Kidney (tissue), 13 donors: ENCODE measurements at regions not wholly inside any gene's neighbourhood (a gene's known extent, or its start where the extent isn't known, plus 50 kb on each side); places are given as distances from the start of the nearest gene placed in this dataset.

ENCODE experiments used
- DNase-seq, 5 donors: peaks; one replicate each; pipeline ENCODE4 v3.0.0-alpha.2; 2013 to 2020
- FAIRE-seq: peaks from 2 replicates; lab custom pipeline; 2012; peaks lifted over from hg19 to GRCh38; lab: Jason Lieb, UNC
- H3K27ac ChIP-seq, 2 donors: one replicate each; pipeline ENCODE4 v1.7.0; 2013; ENCODE audit warnings: low read depth in 2 of 2, low read length in 2 of 2, inconsistent platforms in 1 of 2
- H3K27me3 ChIP-seq: one replicate; pipeline ENCODE4 v1.7.1; 2013; ENCODE audit warnings: low read length, inconsistent platforms; ENCODE audit not compliant: control insufficient read depth, insufficient read depth
- H3K36me3 ChIP-seq, 3 donors: one replicate each; pipeline versions ENCODE4 v1.7.0 to v1.7.1; 2013; ENCODE audit warnings: low read length in 3 of 3, control low read depth in 1 of 3, inconsistent platforms in 1 of 3; ENCODE audit not compliant: insufficient read depth in 3 of 3, control insufficient read depth in 2 of 3
- H3K4me1 ChIP-seq, 3 donors: one replicate each; pipeline versions ENCODE4 v1.7.0 to v1.7.1; 2013; ENCODE audit warnings: low read length in 3 of 3, inconsistent platforms in 1 of 3, low read depth in 1 of 3; ENCODE audit not compliant: control insufficient read depth in 2 of 3, insufficient read depth in 2 of 3
- H3K4me3 ChIP-seq, 3 donors: one replicate each; pipeline versions ENCODE4 v1.7.0 to v1.8.1; 2013; ENCODE audit warnings: low read length in 3 of 3, control low read depth in 1 of 3, inconsistent platforms in 1 of 3
- H3K9ac ChIP-seq, 3 donors: one replicate each; pipeline versions ENCODE4 v1.7.0 to v1.7.1; 2013; ENCODE audit warnings: low read length in 3 of 3, control low read depth in 1 of 3, inconsistent platforms in 1 of 3
- H3K9me3 ChIP-seq, 3 donors: one replicate each; pipeline versions ENCODE4 v1.7.0 to v1.7.1; 2013; ENCODE audit warnings: low read length in 3 of 3, control low read depth in 1 of 3, inconsistent platforms in 1 of 3; ENCODE audit not compliant: control insufficient read depth in 2 of 3, insufficient read depth in 1 of 3
- intact Hi-C: fragments of 100-400 bp; cut with DNase I; formaldehyde crosslinking; loops from one replicate; pipeline ENCODE4 v1.11.1; 2022
- TF ChIP-seq, protein P1 (sequence below): IDR thresholded peaks from 3 replicates; pipeline ENCODE4 v1.5.1; 2012; ENCODE audit warnings: mild to moderate bottlenecking, moderate library complexity, borderline replicate concordance; ENCODE audit not compliant: insufficient read depth; ENCODE audit errors: extremely low read depth
- donor health status: control.
- donor health status: control.
- donor health status: control.
- donor health status: control.
- donor health status: control.
- donor health status: DM: yes; HTN: yes; CAD: no.
- donor health status: Normal renal cell carcinoma (clear cell type).

DNA sequence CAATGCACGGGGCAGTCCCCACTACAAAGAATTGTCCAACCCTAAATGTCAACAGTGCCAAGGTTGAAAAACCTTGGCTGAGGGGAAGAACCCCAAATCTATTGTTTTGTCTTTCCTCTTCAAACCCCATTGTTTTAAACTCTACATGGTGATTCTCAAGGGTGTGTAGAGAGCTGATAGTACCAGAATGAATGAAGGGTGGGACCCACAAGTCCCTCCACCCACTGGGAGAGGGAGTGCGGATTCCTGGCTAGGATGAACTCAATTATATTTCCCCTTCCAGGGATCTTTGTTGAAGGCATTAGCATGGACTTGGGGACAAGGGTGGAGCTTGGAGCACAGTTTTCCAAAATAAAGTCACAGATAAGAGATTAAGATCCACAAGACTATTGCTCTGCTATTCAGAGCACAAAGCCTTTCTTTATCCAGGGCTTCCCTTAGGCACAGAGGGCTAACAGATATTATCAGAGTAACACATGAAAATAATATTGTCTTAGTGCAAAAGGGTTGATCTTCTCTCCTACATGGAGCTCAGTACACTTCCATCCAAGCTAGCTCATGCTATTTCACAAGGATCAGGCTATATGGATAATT lies 755.1 kb upstream of the TBX3 start:
- TF ChIP-seq, protein P1, sequence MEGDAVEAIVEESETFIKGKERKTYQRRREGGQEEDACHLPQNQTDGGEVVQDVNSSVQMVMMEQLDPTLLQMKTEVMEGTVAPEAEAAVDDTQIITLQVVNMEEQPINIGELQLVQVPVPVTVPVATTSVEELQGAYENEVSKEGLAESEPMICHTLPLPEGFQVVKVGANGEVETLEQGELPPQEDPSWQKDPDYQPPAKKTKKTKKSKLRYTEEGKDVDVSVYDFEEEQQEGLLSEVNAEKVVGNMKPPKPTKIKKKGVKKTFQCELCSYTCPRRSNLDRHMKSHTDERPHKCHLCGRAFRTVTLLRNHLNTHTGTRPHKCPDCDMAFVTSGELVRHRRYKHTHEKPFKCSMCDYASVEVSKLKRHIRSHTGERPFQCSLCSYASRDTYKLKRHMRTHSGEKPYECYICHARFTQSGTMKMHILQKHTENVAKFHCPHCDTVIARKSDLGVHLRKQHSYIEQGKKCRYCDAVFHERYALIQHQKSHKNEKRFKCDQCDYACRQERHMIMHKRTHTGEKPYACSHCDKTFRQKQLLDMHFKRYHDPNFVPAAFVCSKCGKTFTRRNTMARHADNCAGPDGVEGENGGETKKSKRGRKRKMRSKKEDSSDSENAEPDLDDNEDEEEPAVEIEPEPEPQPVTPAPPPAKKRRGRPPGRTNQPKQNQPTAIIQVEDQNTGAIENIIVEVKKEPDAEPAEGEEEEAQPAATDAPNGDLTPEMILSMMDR: no peak
- intact Hi-C loops: no loop called here
- no peak for FAIRE-seq
- Histone ChIP-seq H3K9ac (no peak overlapping the region), H3K36me3 (no peaks in the 10 kb centered on the region), H3K4me1 (no peaks in the 10 kb centered on the region), H3K4me3 (no peak overlapping the region), H3K27ac (no peak overlapping the region), H3K27me3 (no peaks in the 10 kb centered on the region), H3K9me3 (no peaks in the 10 kb centered on the region)
- no peak for DNase-seq

DNA sequence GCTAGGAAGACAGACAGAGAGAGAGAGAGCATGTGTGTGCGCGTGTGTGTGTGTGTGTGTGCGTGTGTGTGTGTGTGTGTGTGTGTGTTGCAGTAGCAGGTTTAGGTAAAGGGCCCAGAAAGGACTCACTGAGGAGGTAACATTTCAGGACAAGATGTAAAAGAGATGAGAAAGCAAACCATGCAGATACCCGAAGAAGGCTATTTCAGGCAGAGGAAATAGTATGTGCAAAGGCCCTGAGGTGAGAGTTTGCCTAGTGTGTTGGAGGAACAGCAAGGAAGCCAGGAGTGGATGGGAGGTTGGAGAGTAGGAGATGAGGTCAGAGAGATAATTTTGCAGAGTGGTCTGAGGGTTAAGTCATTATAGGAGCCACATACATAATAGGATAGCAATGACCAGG lies 754.3 kb upstream of the TBX3 start:
- no peaks in the 10 kb centered on the region for H3K9me3 ChIP-seq
- TF ChIP-seq, protein P1: no peak
- no peak for DNase-seq
- no peaks in the 10 kb centered on the region for H3K36me3 ChIP-seq
- intact Hi-C loops: no loop called here
- no peaks in the 10 kb centered on the region for H3K27me3 ChIP-seq
- no peak overlapping the region for H3K27ac ChIP-seq
- FAIRE-seq: no peak
- H3K4me1 ChIP-seq: no peaks in the 10 kb centered on the region
- no peak overlapping the region for H3K9ac ChIP-seq
- no peak overlapping the region for H3K4me3 ChIP-seq

DNA sequence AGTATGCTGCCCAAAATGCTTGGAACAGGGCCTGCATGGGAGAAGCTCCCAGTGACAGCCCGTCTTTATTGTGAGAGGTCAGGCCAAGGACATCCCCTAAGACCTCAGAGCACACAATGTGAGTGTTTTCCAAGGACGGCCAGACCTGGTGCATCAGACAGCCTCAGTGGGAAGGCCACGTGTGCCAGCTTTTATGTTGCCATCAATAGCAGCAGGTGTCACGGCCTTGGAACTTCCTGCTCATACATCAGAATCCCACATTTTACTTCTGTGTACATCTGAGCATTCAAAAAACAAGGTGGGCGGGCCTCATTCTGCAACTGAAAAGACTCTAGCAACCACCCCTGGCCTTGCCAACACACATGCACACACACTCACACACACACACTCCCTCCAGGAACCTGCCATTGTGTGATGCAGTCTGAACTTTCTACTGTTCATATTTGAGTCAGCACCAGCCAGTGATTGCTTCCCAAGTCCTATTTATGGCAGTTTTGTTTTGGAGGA lies 753.1 kb upstream of the TBX3 start:
- DNase-seq: peak in 1 of 5 donors; percentile 51

More for the DNA sequence above, 753.1 kb upstream of the TBX3 start:
- no peaks in the 10 kb centered on the region for H3K36me3 ChIP-seq
- H3K27ac ChIP-seq: no peak overlapping the region
- TF ChIP-seq, protein P1: no peak
- no peaks in the 10 kb centered on the region for H3K9me3 ChIP-seq
- intact Hi-C loops: no loop called here
- no peak for FAIRE-seq
- no peaks in the 10 kb centered on the region for H3K4me1 ChIP-seq
- no peak overlapping the region for H3K9ac ChIP-seq
- no peak overlapping the region for H3K4me3 ChIP-seq
- no peaks in the 10 kb centered on the region for H3K27me3 ChIP-seq
